SK-N-SH (cell line): ENCODE measurements at regions not wholly inside any gene's neighbourhood (a gene's known extent, or its start where the extent isn't known, plus 50 kb on each side); places are given as distances from the start of the nearest gene placed in this dataset.
A peak's percentile ranks its signal among the peaks of the same experiment; 100 is the strongest.

Experiments used
- CTCF ChIA-PET: fragments of 300-600, 350-600 bp; formaldehyde crosslinking; extraction: SDS; loops from one replicate; lab custom pipeline; 2021; lab: Yijun Ruan, JAX
- POLR2A ChIA-PET: fragments of 350-600 bp; sonication (Branson Sonifier 250); formaldehyde crosslinking; extraction: SDS; loops from one replicate; lab custom pipeline; 2020; ENCODE audit warnings: antibody characterized with exemption, inconsistent platforms; lab: Yijun Ruan, JAX
- DNase-seq: peaks from one replicate; pipeline ENCODE4 v3.0.0; 2012
- H2AFZ ChIP-seq: fragments of 200-600 bp; sonication (generic); 2 replicates; pipeline ENCODE4 v1.8.1; 2016; ENCODE audit warnings: antibody characterized with exemption, mild to moderate bottlenecking, low read depth
- H3F3A ChIP-seq: fragments of 200-600 bp; sonication (generic); replicated peaks from 2 replicates; pipeline ENCODE3; 2016; ENCODE audit warnings: antibody characterized with exemption, mild to moderate bottlenecking; ENCODE audit not compliant: insufficient read depth
- H3K27ac ChIP-seq, 2 experiments: fragments of 200-500 bp in 1 of 2; fragments of 200-600 bp in 1 of 2; sonication (Bioruptor generic) in 1 of 2; sonication (generic), shearing (Covaris generic) in 1 of 2; 2 replicates each; pipeline versions ENCODE4 v1.5.1 to v1.6.1; 2014 to 2016; ENCODE audit warnings: low read depth in 2 of 2, inconsistent platforms in 1 of 2, low read length in 1 of 2, mild to moderate bottlenecking in 1 of 2, mixed read lengths in 1 of 2
- H3K27me3 ChIP-seq: fragments of 200-600 bp; sonication (generic), shearing (Covaris generic); 2 replicates; pipeline ENCODE4 v1.6.1; 2016; ENCODE audit warnings: mixed run types; ENCODE audit not compliant: insufficient read depth
- H3K36me3 ChIP-seq, 2 experiments: fragments of 200-500 bp in 1 of 2; fragments of 200-600 bp in 1 of 2; sonication (Bioruptor generic) in 1 of 2; sonication (generic) in 1 of 2; replicated peaks in 1 of 2; 2 replicates each; pipeline versions ENCODE3 to v1.5.1; 2014 to 2016; ENCODE audit warnings: low read length in 1 of 2, mild to moderate bottlenecking in 1 of 2; ENCODE audit not compliant: insufficient read depth in 2 of 2, control insufficient read depth in 1 of 2
- H3K4me1 ChIP-seq, 2 experiments: fragments of 200-500 bp in 1 of 2; fragments of 200-600 bp in 1 of 2; sonication (Bioruptor generic) in 1 of 2; sonication (generic), shearing (Covaris generic) in 1 of 2; 2 replicates each; pipeline versions ENCODE4 v1.5.1 to v1.6.1; 2014 to 2016; ENCODE audit warnings: low read depth in 1 of 2, low read length in 1 of 2, mixed run types in 1 of 2; ENCODE audit not compliant: insufficient read depth in 2 of 2, control insufficient read depth in 1 of 2
- H3K4me2 ChIP-seq: fragments of 200-600 bp; sonication (generic), shearing (Covaris generic); 2 replicates; pipeline ENCODE4 v1.6.1; 2017; ENCODE audit warnings: mixed run types
- H3K4me3 ChIP-seq, 2 experiments: fragments of 200-500 bp in 1 of 2; fragments of 200-600 bp in 1 of 2; sonication (Bioruptor generic) in 1 of 2; sonication (generic), shearing (Covaris generic) in 1 of 2; 2 replicates each; pipeline versions ENCODE4 v1.5.1 to v1.8.1; 2014 to 2016; ENCODE audit warnings: low read depth in 2 of 2, inconsistent platforms in 1 of 2, low read length in 1 of 2, mild to moderate bottlenecking in 1 of 2, mixed read lengths in 1 of 2, moderate library complexity in 1 of 2
- H3K79me2 ChIP-seq: fragments of 200-600 bp; sonication (generic); 2 replicates; pipeline ENCODE4 v1.8.1; 2017; ENCODE audit warnings: mild to moderate bottlenecking; ENCODE audit not compliant: insufficient read depth
- H3K9ac ChIP-seq: fragments of 200-600 bp; sonication (generic); 2 replicates; pipeline ENCODE4 v1.6.1; 2017; ENCODE audit warnings: mixed run types
- H3K9me2 ChIP-seq: fragments of 200-600 bp; sonication (generic); 2 replicates; pipeline ENCODE4 v1.6.1; 2017; ENCODE audit warnings: mixed run types
- H3K9me3 ChIP-seq: fragments of 200-600 bp; sonication (generic); 2 replicates; pipeline ENCODE4 v1.6.1; 2017; ENCODE audit warnings: mixed run types, mild to moderate bottlenecking, moderate library complexity
- H4K20me1 ChIP-seq: fragments of 200-600 bp; sonication (generic); 2 replicates; pipeline ENCODE4 v1.6.1; 2017; ENCODE audit warnings: mild to moderate bottlenecking, mixed run types; ENCODE audit not compliant: insufficient read depth
- CHD2 ChIP-seq: fragments of 150-350 bp; IDR thresholded peaks from 2 replicates; pipeline ENCODE4 v1.6.1; 2018; ENCODE audit warnings: low read length; ENCODE audit not compliant: partially characterized antibody
- ELF1 ChIP-seq: IDR thresholded peaks from 2 replicates; pipeline ENCODE4 v1.4.0; 2012
- EP300 ChIP-seq, 2 experiments: IDR thresholded peaks; 2 replicates each; pipeline versions ENCODE4 v1.4.0 to v1.6.1; 2012; ENCODE audit warnings: borderline replicate concordance in 1 of 2, low read depth in 1 of 2, low read length in 1 of 2
- FOSL2 ChIP-seq: IDR thresholded peaks from 2 replicates; pipeline ENCODE4 v1.4.0; 2012; ENCODE audit warnings: low read depth, mild to moderate bottlenecking, moderate library complexity, borderline replicate concordance
- FOXJ3 ChIP-seq: sonication (generic); formaldehyde crosslinking; IDR thresholded peaks from 2 replicates; pipeline ENCODE4 v1.5.1; 2020; ENCODE audit warnings: mild to moderate bottlenecking, missing genetic modification reagents
- FOXM1 ChIP-seq: IDR thresholded peaks from 2 replicates; pipeline ENCODE4 v1.4.0; 2012; ENCODE audit warnings: low read depth, mild to moderate bottlenecking
- GATA2 ChIP-seq: sonication (generic); formaldehyde crosslinking; IDR thresholded peaks from 2 replicates; pipeline ENCODE4 v1.5.0; 2020; ENCODE audit warnings: mild to moderate bottlenecking, missing genetic modification reagents
- JUND ChIP-seq: IDR thresholded peaks from 2 replicates; pipeline ENCODE4 v1.4.0; 2012
- MEF2A ChIP-seq: IDR thresholded peaks from 2 replicates; pipeline ENCODE4 v1.4.0; 2012; ENCODE audit warnings: low read depth, borderline replicate concordance
- NFIC ChIP-seq: IDR thresholded peaks from 2 replicates; pipeline ENCODE4 v1.4.0; 2012; ENCODE audit warnings: borderline replicate concordance
- NRF1 ChIP-seq: IDR thresholded peaks from 2 replicates; pipeline ENCODE4 v1.6.1; 2012; ENCODE audit warnings: low read depth, mild to moderate bottlenecking, low read length
- RAD21 ChIP-seq: IDR thresholded peaks from 2 replicates; pipeline ENCODE4 v1.6.1; 2012; ENCODE audit warnings: mild to moderate bottlenecking, low read length
- RFX5 ChIP-seq: IDR thresholded peaks from 2 replicates; pipeline ENCODE4 v1.6.1; 2012; ENCODE audit warnings: mild to moderate bottlenecking, improper control_type of control experiment, low read length
- SIN3A ChIP-seq: IDR thresholded peaks from 2 replicates; pipeline ENCODE4 v1.6.1; 2012; ENCODE audit warnings: low read depth, mild to moderate bottlenecking, low read length, moderate library complexity, borderline replicate concordance
- SMC3 ChIP-seq: IDR thresholded peaks from 2 replicates; pipeline ENCODE4 v1.6.1; 2012; ENCODE audit warnings: low read depth, low read length, improper control_type of control experiment
- TCF12 ChIP-seq: IDR thresholded peaks from 2 replicates; pipeline ENCODE4 v1.4.0; 2012
- TEAD4 ChIP-seq: IDR thresholded peaks from 2 replicates; pipeline ENCODE4 v1.4.0; 2012; ENCODE audit warnings: mild to moderate bottlenecking, borderline replicate concordance; ENCODE audit not compliant: insufficient read depth
- ZBTB33 ChIP-seq: IDR thresholded peaks from 2 replicates; pipeline ENCODE4 v1.4.0; 2012; ENCODE audit warnings: low read depth, borderline replicate concordance
- WGBS: methylation state at CpG from one replicate; pipeline ENCODE4 v1.1.6; 2017; ENCODE audit warnings: low lambda C conversion rate; 5-methylcytosine and 5-hydroxymethylcytosine counted together
- TF ChIP-seq, protein P1 (sequence below): IDR thresholded peaks from 2 replicates; pipeline ENCODE4 v1.4.0; 2012; ENCODE audit warnings: low read depth, borderline replicate concordance
- TF ChIP-seq, protein P2 (sequence below): fragments of 150-350 bp; IDR thresholded peaks from 2 replicates; pipeline ENCODE4 v1.6.1; 2017; ENCODE audit warnings: antibody characterized with exemption, low read length, low read depth, borderline replicate concordance

DNA sequence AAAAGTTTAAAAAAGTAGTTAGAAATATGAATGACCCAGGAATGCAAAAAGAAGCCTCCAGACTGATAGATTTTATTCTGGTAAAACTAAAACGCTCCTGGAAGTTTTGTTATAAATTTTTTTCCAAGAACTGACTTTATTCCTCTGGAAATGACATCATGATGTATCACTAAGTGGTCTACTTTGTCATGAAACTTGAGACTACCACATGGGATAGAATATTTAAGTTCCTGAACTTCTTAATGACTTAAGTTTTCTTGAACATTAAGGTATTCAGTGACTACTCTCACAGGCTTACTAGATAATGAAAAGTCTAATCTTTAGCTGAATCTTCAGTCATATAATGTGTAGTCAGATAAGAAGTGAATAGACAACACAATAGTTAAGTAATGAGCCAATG lies 842.2 kb downstream of the USP25 start:
- H2AFZ ChIP-seq, result no peak overlapping the region; the same call in 1 of the 2 replicates
- POLR2A ChIA-PET, result no interaction called here
- no peaks in the 10 kb centered on the region for H3K9me3 ChIP-seq
- no peak overlapping the region for H3K4me3 ChIP-seq
- H3K9me2 ChIP-seq, result no peaks in the 10 kb centered on the region
- H3K36me3 ChIP-seq, result no peaks in the 10 kb centered on the region
- CTCF ChIA-PET, result no interaction called here
- H3K4me1 ChIP-seq, result peaks cover 0 to 11% of the 10 kb centered on the region in 2 experiments; a peak in 3 of 4 replicates
- H3K79me2 ChIP-seq, result no peaks in the 10 kb centered on the region
- WGBS, result 37% methylated on average over 1 of the region's 1 CpG
- peaks cover 30% of the 10 kb centered on the region for H3F3A ChIP-seq
- no peaks in the 10 kb centered on the region for H4K20me1 ChIP-seq
- DNase-seq, result no peak
- H3K4me2 ChIP-seq, result no peak overlapping the region
- TF ChIP-seq FOSL2, result 0 out of 2 replicates have a peak, but pooled peaks have one; percentile 6
- TF ChIP-seq ELF1, result no peak
- H3K27me3 ChIP-seq, result no peaks in the 10 kb centered on the region
- H3K9ac ChIP-seq, result no peak overlapping the region
- H3K27ac ChIP-seq, result peak overlapping the region in 1 of 2 experiments; percentile 81; a peak in 2 of 4 replicates

GRCh38 chr21:16573578-16573977 lies 843.8 kb downstream of the USP25 start:
- H3K27ac ChIP-seq, result peak overlapping the region; percentile 25 to 81; a peak in 3 of 4 replicates
- 84% methylated on average over 1 of the region's 1 CpG for WGBS
- no peaks in the 10 kb centered on the region for H3K79me2 ChIP-seq
- CTCF ChIA-PET, result no interaction called here
- H3K9me2 ChIP-seq, result no peaks in the 10 kb centered on the region
- H3K36me3 ChIP-seq, result no peaks in the 10 kb centered on the region
- H3K9ac ChIP-seq, result peak overlapping the region; percentile 48; the same call in 1 of the 2 replicates
- H3F3A ChIP-seq, result peaks cover 30% of the 10 kb centered on the region
- TF ChIP-seq SIN3A (no peak), TCF12 (peak; percentile 20; the same call in 1 of the 2 replicates), FOXJ3 (CRISPR knock-in tag) (no peak), JUND (no peak)
- POLR2A ChIA-PET, result interaction anchor here (0.7 kb wide), 1 partner anchor 263 kb away, joined by 3 read pairs; no protein-coding TSS in a partner anchor
- no peak overlapping the region for H3K4me3 ChIP-seq
- H3K9me3 ChIP-seq, result no peaks in the 10 kb centered on the region
- peak overlapping the region; percentile 76 for H2AFZ ChIP-seq
- H4K20me1 ChIP-seq, result no peaks in the 10 kb centered on the region
- peak overlapping the region; percentile 41; the same call in 1 of the 2 replicates for H3K4me2 ChIP-seq
- H3K27me3 ChIP-seq, result no peaks in the 10 kb centered on the region
- DNase-seq, result no peak
- H3K4me1 ChIP-seq, result peaks cover 0 to 11% of the 10 kb centered on the region in 2 experiments; a peak in 3 of 4 replicates

DNA sequence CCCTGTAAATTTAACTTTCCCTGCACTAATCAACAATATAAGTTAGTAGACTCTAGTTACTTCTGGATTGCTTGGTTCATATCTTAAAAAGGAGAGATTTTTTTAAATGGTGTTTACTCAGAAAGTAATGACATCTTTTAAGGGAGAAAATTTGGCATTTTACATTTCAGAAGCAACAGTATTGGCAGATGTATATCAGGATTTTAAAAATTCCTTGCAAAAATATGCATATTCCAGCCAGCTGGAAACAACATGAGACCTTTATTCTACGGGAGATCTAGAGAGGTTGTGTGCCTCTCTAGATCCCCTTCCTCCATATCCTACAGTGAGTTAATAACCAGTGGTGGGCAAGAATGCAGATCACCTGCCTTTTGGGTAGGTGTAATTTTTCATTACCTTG lies 848.2 kb downstream of the USP25 start:
- Histone ChIP-seq H3K4me1 (peaks cover 3 to 4% of the 10 kb centered on the region in 2 experiments; a peak in 3 of 4 replicates), H3K9me3 (no peaks in the 10 kb centered on the region; the same call in 1 of the 2 replicates), H3K4me3 (no peak overlapping the region), H3F3A (peaks cover 13% of the 10 kb centered on the region), H3K36me3 (no peaks in the 10 kb centered on the region), H3K9me2 (no peaks in the 10 kb centered on the region), H3K9ac (no peak overlapping the region), H3K4me2 (no peak overlapping the region), H3K27me3 (no peaks in the 10 kb centered on the region), H4K20me1 (no peaks in the 10 kb centered on the region), H3K79me2 (no peaks in the 10 kb centered on the region), H2AFZ (no peak overlapping the region), H3K27ac (no peak overlapping the region)
- ChIA-PET CTCF (no interaction called here), POLR2A (no interaction called here)
- WGBS, result 81% methylated on average over 1 of the region's 1 CpG
- no peak for DNase-seq
- TF ChIP-seq GATA2 (CRISPR knock-in tag) (no peak), SIN3A (no peak), RAD21 (no peak), MEF2A (no peak), EP300 (IDR thresholded peaks at IDR 0.05; ENCODE audit: borderline replicate concordance in 1 of 2, low read depth in 1 of 2, low read length in 1 of 2) (no peak), FOXM1 (no peak), NRF1 (no peak), NFIC (no peak), ELF1 (no peak), ZBTB33 (no peak), RFX5 (no peak), SMC3 (no peak), CHD2 (no peak), TEAD4 (no peak)
- TF ChIP-seq, protein P1, sequence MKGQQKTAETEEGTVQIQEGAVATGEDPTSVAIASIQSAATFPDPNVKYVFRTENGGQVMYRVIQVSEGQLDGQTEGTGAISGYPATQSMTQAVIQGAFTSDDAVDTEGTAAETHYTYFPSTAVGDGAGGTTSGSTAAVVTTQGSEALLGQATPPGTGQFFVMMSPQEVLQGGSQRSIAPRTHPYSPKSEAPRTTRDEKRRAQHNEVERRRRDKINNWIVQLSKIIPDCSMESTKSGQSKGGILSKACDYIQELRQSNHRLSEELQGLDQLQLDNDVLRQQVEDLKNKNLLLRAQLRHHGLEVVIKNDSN, result no peak
- TF ChIP-seq, protein P2, sequence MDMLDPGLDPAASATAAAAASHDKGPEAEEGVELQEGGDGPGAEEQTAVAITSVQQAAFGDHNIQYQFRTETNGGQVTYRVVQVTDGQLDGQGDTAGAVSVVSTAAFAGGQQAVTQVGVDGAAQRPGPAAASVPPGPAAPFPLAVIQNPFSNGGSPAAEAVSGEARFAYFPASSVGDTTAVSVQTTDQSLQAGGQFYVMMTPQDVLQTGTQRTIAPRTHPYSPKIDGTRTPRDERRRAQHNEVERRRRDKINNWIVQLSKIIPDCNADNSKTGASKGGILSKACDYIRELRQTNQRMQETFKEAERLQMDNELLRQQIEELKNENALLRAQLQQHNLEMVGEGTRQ, result no peak
